Keratinocyte (primary cell): ENCODE measurements at regions not wholly inside any gene's neighbourhood (a gene's known extent, or its start where the extent isn't known, plus 50 kb on each side); places are given as distances from the start of the nearest gene placed in this dataset.

ENCODE experiments used
- EZH2 ChIP-seq: IDR thresholded peaks from one replicate; pipeline ENCODE4 v1.6.1; 2012; ENCODE audit warnings: inconsistent platforms, mild to moderate bottlenecking, low read length, moderate library complexity
- TF ChIP-seq, protein P1 (sequence below), 3 experiments: IDR thresholded peaks in 1 of 3; conservative IDR thresholded peaks in 1 of 3; optimal IDR thresholded peaks in 1 of 3; 2 replicates in 2 of 3; 3 replicates in 1 of 3; pipeline versions ENCODE3 to v1.5.1; 2011; ENCODE audit warnings: low read length in 3 of 3, mild to moderate bottlenecking in 3 of 3, moderate library complexity in 2 of 3, control low read depth in 1 of 3, inconsistent platforms in 1 of 3; ENCODE audit not compliant: insufficient read depth in 2 of 3; ENCODE audit errors: extremely low read depth in 1 of 3

- TF ChIP-seq, protein P1, sequence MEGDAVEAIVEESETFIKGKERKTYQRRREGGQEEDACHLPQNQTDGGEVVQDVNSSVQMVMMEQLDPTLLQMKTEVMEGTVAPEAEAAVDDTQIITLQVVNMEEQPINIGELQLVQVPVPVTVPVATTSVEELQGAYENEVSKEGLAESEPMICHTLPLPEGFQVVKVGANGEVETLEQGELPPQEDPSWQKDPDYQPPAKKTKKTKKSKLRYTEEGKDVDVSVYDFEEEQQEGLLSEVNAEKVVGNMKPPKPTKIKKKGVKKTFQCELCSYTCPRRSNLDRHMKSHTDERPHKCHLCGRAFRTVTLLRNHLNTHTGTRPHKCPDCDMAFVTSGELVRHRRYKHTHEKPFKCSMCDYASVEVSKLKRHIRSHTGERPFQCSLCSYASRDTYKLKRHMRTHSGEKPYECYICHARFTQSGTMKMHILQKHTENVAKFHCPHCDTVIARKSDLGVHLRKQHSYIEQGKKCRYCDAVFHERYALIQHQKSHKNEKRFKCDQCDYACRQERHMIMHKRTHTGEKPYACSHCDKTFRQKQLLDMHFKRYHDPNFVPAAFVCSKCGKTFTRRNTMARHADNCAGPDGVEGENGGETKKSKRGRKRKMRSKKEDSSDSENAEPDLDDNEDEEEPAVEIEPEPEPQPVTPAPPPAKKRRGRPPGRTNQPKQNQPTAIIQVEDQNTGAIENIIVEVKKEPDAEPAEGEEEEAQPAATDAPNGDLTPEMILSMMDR (optimal IDR thresholded peaks at IDR 0.05 in 1 of 3, IDR thresholded peaks at IDR 0.05 in 1 of 3, conservative IDR thresholded peaks at IDR 0.05 in 1 of 3; ENCODE audit: extremely low read depth in 1 of 3, insufficient read depth in 2 of 3, low read length in 3 of 3), result no peak
- no peak for TF ChIP-seq EZH2
These were observed 220.6 kb upstream of the PKN2 start for GRCh38 chr1:88463401-88463985.
